Stomach (tissue), 8 donors: ENCODE measurements at regions not wholly inside any gene's neighbourhood (a gene's known extent, or its start where the extent isn't known, plus 50 kb on each side); places are given as distances from the start of the nearest gene placed in this dataset.

Source experiments
- DNase-seq, 2 donors: peaks; one replicate each; pipeline versions ENCODE4 v3.0.0 to v3.0.0-alpha.2; 2013 to 2019
- H3K27ac ChIP-seq, 5 donors: fragments of 200-600 bp in 4 of 5; sonication (generic) in 4 of 5; one replicate each; pipeline ENCODE4 v1.5.1; 2013 to 2019; ENCODE audit warnings: mild to moderate bottlenecking in 1 of 5, moderate library complexity in 1 of 5
- H3K27me3 ChIP-seq, 3 donors: fragments of 200-600 bp; sonication (generic); one replicate each; pipeline ENCODE4 v1.5.1; 2017 to 2019; ENCODE audit warnings: mixed run types in 1 of 3
- H3K36me3 ChIP-seq, 4 donors: fragments of 200-600 bp; sonication (generic); 1 replicate in 3 of 4; 2 replicates in 1 of 4; pipeline ENCODE4 v1.5.1; 2016 to 2019
- H3K4me1 ChIP-seq, 4 donors: fragments of 200-600 bp; sonication (generic); one replicate each; pipeline ENCODE4 v1.5.1; 2016 to 2019
- H3K4me3 ChIP-seq, 4 donors: fragments of 200-600 bp; sonication (generic) in 3 of 4; one replicate each; pipeline ENCODE4 v1.5.1; 2016 to 2019; ENCODE audit warnings: mild to moderate bottlenecking in 1 of 4
- H3K9me3 ChIP-seq, 4 donors: fragments of 200-600 bp; sonication (generic); one replicate each; pipeline ENCODE4 v1.5.1; 2016 to 2019
- CTCF ChIP-seq, 7 experiments: fragments of 450-650 bp in 4 of 7; fragments of 200-600 bp in 3 of 7; sonication (generic) in 3 of 7; IDR thresholded peaks; one replicate each; pipeline ENCODE4 v1.5.1; 2016 to 2019; ENCODE audit warnings: antibody characterized with exemption in 7 of 7, control low read depth in 2 of 7, mild to moderate bottlenecking in 1 of 7
- EP300 ChIP-seq: sonication (generic); formaldehyde crosslinking; IDR thresholded peaks from one replicate; pipeline ENCODE4 v1.6.1; 2017; ENCODE audit warnings: antibody characterized with exemption
- POLR2A ChIP-seq, 4 donors: fragments of 450-650 bp; IDR thresholded peaks; one replicate each; pipeline ENCODE4 v1.6.1; 2016; ENCODE audit warnings: antibody characterized with exemption in 4 of 4, control low read depth in 2 of 4, mild to moderate bottlenecking in 1 of 4, moderate library complexity in 1 of 4
- POLR2AphosphoS5 ChIP-seq, 3 donors: sonication (generic); formaldehyde crosslinking; IDR thresholded peaks; one replicate each; pipeline ENCODE4 v1.6.1; 2016; ENCODE audit warnings: antibody characterized with exemption in 3 of 3
- WGBS, 5 donors: extraction: QIAGEN DNeasy Blood & Tissue Kit in 3 of 5; methylation state at CpG; one replicate each; pipeline versions ENCODE4 v1.1.5 to v1.1.7; 2013 to 2018; 5-methylcytosine and 5-hydroxymethylcytosine counted together
- intact Hi-C: fragments of 100-400 bp; cut with DNase I; formaldehyde crosslinking; loops from one replicate; pipeline ENCODE4 v1.15.1; 2023; ENCODE audit warnings: low total_unique reads
- donor health status: healthy with polysubstance abuse.
- donor health status: Bipolar disorder and iron deficiency.
- donor health status: healthy.

- WGBS, 5 donors, result 73 to 79% (median 74%) methylated on average over 4 of the region's 4 CpGs
- DNase-seq, result no peak
- TF ChIP-seq POLR2A (IDR thresholded peaks at IDR 0.05), result no peak
- TF ChIP-seq CTCF (IDR thresholded peaks at IDR 0.05), result no peak
- TF ChIP-seq POLR2AphosphoS5 (IDR thresholded peaks at IDR 0.05), result no peak
- no peak for TF ChIP-seq EP300
- Histone ChIP-seq H3K27ac (no peak overlapping the region), H3K4me3 (no peak overlapping the region), H3K4me1 (no peaks in the 10 kb centered on the region), H3K9me3 (no peaks in the 10 kb centered on the region), H3K36me3 (no peaks in the 10 kb centered on the region), H3K27me3 (no peaks in the 10 kb centered on the region)
- intact Hi-C loops, result no loop called here
Measured at GRCh38 chr2:122148128-122148767, 392.8 kb downstream of the TSN start.

- Histone ChIP-seq H3K27ac (no peak overlapping the region), H3K27me3 (no peaks in the 10 kb centered on the region), H3K4me3 (no peak overlapping the region), H3K36me3 (no peaks in the 10 kb centered on the region), H3K9me3 (no peaks in the 10 kb centered on the region), H3K4me1 (peaks cover 0 to 8% (median 2%) of the 10 kb centered on the region in 4 donors)
- TF ChIP-seq EP300 (no peak), CTCF (IDR thresholded peaks at IDR 0.05) (no peak), POLR2A (IDR thresholded peaks at IDR 0.05) (no peak), POLR2AphosphoS5 (IDR thresholded peaks at IDR 0.05) (no peak)
- DNase-seq, result no peak
- 77 to 85% (median 82%) methylated on average over 7 of the region's 7 CpGs for WGBS, 5 donors
- intact Hi-C loops, result no loop called here
Measured at GRCh38 chr2:122150524-122151280, 395.3 kb downstream of the TSN start.

GRCh38 chr2:122152571-122152970, 397.1 kb downstream of the TSN start:
- H3K4me1 ChIP-seq, result peaks cover 0 to 10% (median 2%) of the 10 kb centered on the region in 4 donors
- H3K36me3 ChIP-seq, result no peaks in the 10 kb centered on the region
- H3K4me3 ChIP-seq, result no peak overlapping the region
- intact Hi-C loops, result no loop called here
- no peak for DNase-seq
- TF ChIP-seq CTCF (IDR thresholded peaks at IDR 0.05), result no peak
- no peak for TF ChIP-seq POLR2A (IDR thresholded peaks at IDR 0.05)
- TF ChIP-seq POLR2AphosphoS5 (IDR thresholded peaks at IDR 0.05), result no peak
- no peak for TF ChIP-seq EP300
- 64 to 92% (median 86%) methylated on average over 3 of the region's 3 CpGs for WGBS, 5 donors
- H3K9me3 ChIP-seq, result no peaks in the 10 kb centered on the region
- H3K27me3 ChIP-seq, result no peaks in the 10 kb centered on the region
- H3K27ac ChIP-seq, result no peak overlapping the region

- Histone ChIP-seq H3K9me3 (no peaks in the 10 kb centered on the region), H3K36me3 (no peaks in the 10 kb centered on the region), H3K4me1 (peaks cover 0 to 10% (median 2%) of the 10 kb centered on the region in 4 donors), H3K27ac (no peak overlapping the region), H3K27me3 (no peaks in the 10 kb centered on the region), H3K4me3 (no peak overlapping the region)
- intact Hi-C loops, result no loop called here
- 67 to 84% (median 72%) methylated on average over 6 of the region's 6 CpGs for WGBS, 5 donors
- TF ChIP-seq CTCF (IDR thresholded peaks at IDR 0.05) (no peak), POLR2A (IDR thresholded peaks at IDR 0.05) (no peak), POLR2AphosphoS5 (IDR thresholded peaks at IDR 0.05) (no peak), EP300 (no peak)
- peak in 1 of 2 donors; percentile 36 for DNase-seq
Measured at GRCh38 chr2:122156176-122156890, 400.9 kb downstream of the TSN start.
